DMS153 (cell line): ENCODE measurements at regions not wholly inside any gene's neighbourhood (a gene's known extent, or its start where the extent isn't known, plus 50 kb on each side); places are given as distances from the start of the nearest gene placed in this dataset.

Source experiments
- DNase-seq: peaks from one replicate; lab custom pipeline; 2025; lab: John Stamatoyannopoulos, UW

GRCh38 chr3:181442066-181442465 lies 269.7 kb upstream of the SOX2 start:
- DNase-seq = no peak

GRCh38 chr3:181432992-181433391 lies 278.7 kb upstream of the SOX2 start:
- no peak for DNase-seq

GRCh38 chr3:181431748-181432147 lies 280.0 kb upstream of the SOX2 start:
- DNase-seq = no peak

- no peak for DNase-seq
Measured at GRCh38 chr3:181425074-181425473, 286.7 kb upstream of the SOX2 start.

GRCh38 chr3:181418233-181418632 lies 293.5 kb upstream of the SOX2 start:
- no peak for DNase-seq

- no peak for DNase-seq
Measured at GRCh38 chr3:181417748-181418147, 294.0 kb upstream of the SOX2 start.

GRCh38 chr3:181410870-181411269 lies 300.9 kb upstream of the SOX2 start:
- DNase-seq = no peak

GRCh38 chr3:181403876-181404660 lies 307.7 kb upstream of the SOX2 start:
- DNase-seq = no peak

GRCh38 chr3:181402347-181402746 lies 309.4 kb upstream of the SOX2 start:
- DNase-seq = no peak

GRCh38 chr3:181384970-181385369 lies 326.8 kb upstream of the SOX2 start:
- DNase-seq = no peak

GRCh38 chr3:181383760-181384159 lies 328.0 kb upstream of the SOX2 start:
- no peak for DNase-seq

GRCh38 chr3:181383201-181383600 lies 328.5 kb upstream of the SOX2 start:
- no peak for DNase-seq

GRCh38 chr3:181382656-181383055 lies 329.1 kb upstream of the SOX2 start:
- DNase-seq = no peak

GRCh38 chr3:181379278-181379677 lies 332.4 kb upstream of the SOX2 start:
- DNase-seq = no peak

GRCh38 chr3:181369637-181370036 lies 342.1 kb upstream of the SOX2 start:
- no peak for DNase-seq

- DNase-seq = no peak
Measured at GRCh38 chr3:181363231-181363630, 348.5 kb upstream of the SOX2 start.

- DNase-seq = no peak
Measured at GRCh38 chr3:181362378-181362777, 349.3 kb upstream of the SOX2 start.

- no peak for DNase-seq
Measured at GRCh38 chr3:181358562-181358961, 353.2 kb upstream of the SOX2 start.

- no peak for DNase-seq
Measured at GRCh38 chr3:181358060-181358459, 353.7 kb upstream of the SOX2 start.

GRCh38 chr3:181354140-181354539 lies 357.6 kb upstream of the SOX2 start:
- no peak for DNase-seq

- no peak for DNase-seq
Measured at GRCh38 chr3:181344331-181344730, 354.8 kb upstream of the DNAJC19 start.

GRCh38 chr3:181336597-181336996 lies 347.1 kb upstream of the DNAJC19 start:
- DNase-seq = no peak

- DNase-seq = no peak
Measured at GRCh38 chr3:181333394-181333793, 343.9 kb upstream of the DNAJC19 start.
